HCT116 (cell line): ENCODE measurements at regions not wholly inside any gene's neighbourhood (a gene's known extent, or its start where the extent isn't known, plus 50 kb on each side); places are given as distances from the start of the nearest gene placed in this dataset.

Experiments used
- POLR2A ChIP-seq: IDR thresholded peaks from 2 replicates; pipeline ENCODE4 v1.7.0; 2011; ENCODE audit warnings: borderline replicate concordance; ENCODE audit not compliant: insufficient read depth, insufficient read length; ENCODE audit errors: extremely low read depth
- TF ChIP-seq, protein P1 (sequence below), 3 experiments: fragments of 200-600 bp in 1 of 3; sonication (generic) in 1 of 3; IDR thresholded peaks in 2 of 3; conservative IDR thresholded peaks in 1 of 3; 2 replicates each; pipeline ENCODE4 v1.5.1; 2012 to 2017; ENCODE audit warnings: low read depth in 2 of 3, low read length in 2 of 3, antibody characterized with exemption in 1 of 3, borderline replicate concordance in 1 of 3, control low read depth in 1 of 3, mild to moderate bottlenecking in 1 of 3, mixed read lengths in 1 of 3, mixed run types in 1 of 3, moderate library complexity in 1 of 3; ENCODE audit not compliant: insufficient read depth in 1 of 3

DNA sequence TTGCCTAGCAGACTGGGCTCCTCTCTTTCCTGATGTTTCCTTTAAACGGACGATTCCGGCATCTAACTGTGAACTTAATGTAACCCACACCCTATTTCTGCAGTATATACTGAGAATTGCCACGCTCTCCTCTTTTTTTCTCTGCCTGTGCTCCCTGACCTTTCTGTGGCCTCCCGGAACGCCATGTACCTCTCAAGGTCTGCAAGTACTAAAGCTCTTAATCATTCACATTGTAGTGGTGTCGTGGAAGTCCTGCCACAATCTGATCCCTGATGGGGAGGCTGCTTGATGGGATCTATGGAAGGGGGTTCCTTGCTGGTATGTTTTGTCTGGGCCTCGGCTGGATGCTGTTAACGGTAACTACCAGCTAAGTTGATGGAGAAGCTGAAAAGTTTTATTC is 302.9 kb upstream of the EPHA5 start:
- no peak for TF ChIP-seq POLR2A
- TF ChIP-seq, protein P1, sequence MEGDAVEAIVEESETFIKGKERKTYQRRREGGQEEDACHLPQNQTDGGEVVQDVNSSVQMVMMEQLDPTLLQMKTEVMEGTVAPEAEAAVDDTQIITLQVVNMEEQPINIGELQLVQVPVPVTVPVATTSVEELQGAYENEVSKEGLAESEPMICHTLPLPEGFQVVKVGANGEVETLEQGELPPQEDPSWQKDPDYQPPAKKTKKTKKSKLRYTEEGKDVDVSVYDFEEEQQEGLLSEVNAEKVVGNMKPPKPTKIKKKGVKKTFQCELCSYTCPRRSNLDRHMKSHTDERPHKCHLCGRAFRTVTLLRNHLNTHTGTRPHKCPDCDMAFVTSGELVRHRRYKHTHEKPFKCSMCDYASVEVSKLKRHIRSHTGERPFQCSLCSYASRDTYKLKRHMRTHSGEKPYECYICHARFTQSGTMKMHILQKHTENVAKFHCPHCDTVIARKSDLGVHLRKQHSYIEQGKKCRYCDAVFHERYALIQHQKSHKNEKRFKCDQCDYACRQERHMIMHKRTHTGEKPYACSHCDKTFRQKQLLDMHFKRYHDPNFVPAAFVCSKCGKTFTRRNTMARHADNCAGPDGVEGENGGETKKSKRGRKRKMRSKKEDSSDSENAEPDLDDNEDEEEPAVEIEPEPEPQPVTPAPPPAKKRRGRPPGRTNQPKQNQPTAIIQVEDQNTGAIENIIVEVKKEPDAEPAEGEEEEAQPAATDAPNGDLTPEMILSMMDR (IDR thresholded peaks at IDR 0.05 in 2 of 3, conservative IDR thresholded peaks at IDR 0.05 in 1 of 3; ENCODE audit: borderline replicate concordance in 1 of 3, insufficient read depth in 1 of 3, low read depth in 2 of 3, low read length in 2 of 3): no peak
